ENCODE measurements at regions not wholly inside any gene's neighbourhood (a gene's known extent, or its start where the extent isn't known, plus 50 kb on each side); places are given as distances from the start of the nearest gene placed in this dataset.

DNA sequence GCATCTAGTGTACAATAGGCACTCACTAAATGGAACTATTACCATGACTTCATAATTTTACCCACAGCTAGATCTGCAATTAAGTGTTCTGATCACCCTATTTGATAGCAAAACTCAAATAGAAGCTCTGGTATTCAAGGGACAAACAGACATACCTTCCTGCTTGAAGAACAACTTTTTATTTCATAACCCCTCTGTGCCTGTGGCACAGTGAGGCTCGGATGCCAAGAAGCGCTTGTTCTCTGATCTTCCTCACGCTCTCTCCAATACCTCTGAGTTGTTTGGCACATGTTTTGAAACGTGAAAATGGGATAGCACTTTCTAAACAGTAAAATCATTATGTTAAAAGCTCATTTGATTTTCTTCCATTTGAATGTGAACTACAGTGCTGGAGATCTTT lies 232.0 kb downstream of the KLF5 start:
- TF ChIP-seq, protein P1, sequence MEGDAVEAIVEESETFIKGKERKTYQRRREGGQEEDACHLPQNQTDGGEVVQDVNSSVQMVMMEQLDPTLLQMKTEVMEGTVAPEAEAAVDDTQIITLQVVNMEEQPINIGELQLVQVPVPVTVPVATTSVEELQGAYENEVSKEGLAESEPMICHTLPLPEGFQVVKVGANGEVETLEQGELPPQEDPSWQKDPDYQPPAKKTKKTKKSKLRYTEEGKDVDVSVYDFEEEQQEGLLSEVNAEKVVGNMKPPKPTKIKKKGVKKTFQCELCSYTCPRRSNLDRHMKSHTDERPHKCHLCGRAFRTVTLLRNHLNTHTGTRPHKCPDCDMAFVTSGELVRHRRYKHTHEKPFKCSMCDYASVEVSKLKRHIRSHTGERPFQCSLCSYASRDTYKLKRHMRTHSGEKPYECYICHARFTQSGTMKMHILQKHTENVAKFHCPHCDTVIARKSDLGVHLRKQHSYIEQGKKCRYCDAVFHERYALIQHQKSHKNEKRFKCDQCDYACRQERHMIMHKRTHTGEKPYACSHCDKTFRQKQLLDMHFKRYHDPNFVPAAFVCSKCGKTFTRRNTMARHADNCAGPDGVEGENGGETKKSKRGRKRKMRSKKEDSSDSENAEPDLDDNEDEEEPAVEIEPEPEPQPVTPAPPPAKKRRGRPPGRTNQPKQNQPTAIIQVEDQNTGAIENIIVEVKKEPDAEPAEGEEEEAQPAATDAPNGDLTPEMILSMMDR (IDR thresholded peaks at IDR 0.05; ENCODE audit: insufficient read depth, low read depth, low read length, missing control alignments) = no peak
- H3K4me3 ChIP-seq (ENCODE audit: low read length) = no peak overlapping the region
- DNase-seq (ENCODE audit: low read depth) = peak; percentile 29

DNA sequence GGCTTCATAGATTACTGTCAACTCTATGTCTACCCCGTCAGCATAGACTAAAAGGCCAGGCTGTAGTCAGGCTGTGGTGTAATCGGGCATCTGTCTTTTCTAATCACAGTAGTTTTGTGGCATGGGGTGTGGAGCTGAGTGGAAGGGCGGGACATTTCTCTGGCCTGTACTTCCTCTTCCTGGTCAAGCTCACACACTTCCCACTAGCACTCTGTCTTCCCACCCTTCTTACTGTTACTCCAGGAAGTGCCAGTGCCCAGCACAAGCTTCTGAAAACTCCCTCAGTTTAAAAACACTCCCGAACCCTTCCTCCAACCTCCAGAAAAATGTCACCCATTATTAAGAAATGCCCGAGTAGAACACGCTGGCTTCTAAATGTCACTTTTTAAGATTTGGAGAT lies 229.8 kb downstream of the KLF5 start:
- H3K4me3 ChIP-seq (ENCODE audit: low read length) = no peak overlapping the region
- TF ChIP-seq, protein P1 (IDR thresholded peaks at IDR 0.05; ENCODE audit: insufficient read depth, low read depth, low read length, missing control alignments) = no peak
- DNase-seq (ENCODE audit: low read depth) = peak; percentile 22

DNA sequence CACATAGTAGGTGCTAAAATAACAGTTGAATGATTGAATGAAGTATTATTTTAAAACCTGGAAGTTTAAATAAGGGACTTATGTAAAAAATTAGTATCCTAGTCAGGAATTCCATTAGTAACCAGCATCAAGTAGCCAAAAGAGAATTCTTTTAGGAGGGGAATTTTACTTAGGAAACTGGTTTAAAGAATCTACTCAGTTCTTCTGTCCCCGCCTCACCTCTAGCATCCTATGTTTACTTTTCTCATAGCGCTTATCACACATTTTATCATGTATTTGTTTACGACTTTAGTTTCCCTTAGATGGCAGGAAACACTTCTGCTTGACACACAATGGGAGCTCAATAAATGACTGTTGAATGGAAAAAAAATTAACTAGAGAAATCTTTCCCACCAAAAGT lies 229.0 kb downstream of the KLF5 start:
- no peak overlapping the region for H3K4me3 ChIP-seq (ENCODE audit: low read length)
- DNase-seq (ENCODE audit: low read depth) = no peak
- TF ChIP-seq, protein P1 (IDR thresholded peaks at IDR 0.05; ENCODE audit: insufficient read depth, low read depth, low read length, missing control alignments) = no peak

DNA sequence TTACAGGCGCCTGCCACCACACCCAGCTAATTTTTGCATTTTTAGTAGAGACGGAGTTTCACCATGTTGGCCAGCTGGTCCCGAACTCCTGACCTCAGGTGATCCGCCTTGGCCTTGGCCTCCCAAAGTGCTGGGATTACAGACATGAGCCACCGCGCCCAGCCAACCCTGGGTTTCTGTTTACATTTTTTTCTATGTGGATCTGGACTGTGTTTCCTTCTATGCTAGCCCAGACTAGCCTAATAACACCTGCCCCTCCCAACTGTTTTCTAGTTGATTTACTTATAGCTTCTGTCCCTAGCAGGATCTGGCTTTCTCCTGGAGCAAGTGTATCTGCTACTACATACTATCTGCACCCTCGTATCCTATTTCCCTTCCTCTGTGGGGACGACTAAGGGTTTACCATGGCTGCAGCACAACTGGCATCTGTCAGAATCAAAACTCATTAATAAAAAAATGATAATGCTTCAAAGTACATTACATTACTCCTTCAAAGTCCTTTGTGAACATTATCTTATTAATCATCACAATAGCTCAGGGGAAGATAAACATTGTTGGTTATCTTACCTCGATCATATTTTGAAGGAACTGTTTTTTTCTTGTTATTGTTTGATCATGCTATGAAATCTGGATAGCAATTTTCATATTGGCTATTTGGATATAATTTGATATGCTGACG lies 228.3 kb downstream of the KLF5 start:
- TF ChIP-seq, protein P1 (IDR thresholded peaks at IDR 0.05; ENCODE audit: insufficient read depth, low read depth, low read length, missing control alignments) = no peak
- peak; percentile 93 for DNase-seq (ENCODE audit: low read depth)

DNA sequence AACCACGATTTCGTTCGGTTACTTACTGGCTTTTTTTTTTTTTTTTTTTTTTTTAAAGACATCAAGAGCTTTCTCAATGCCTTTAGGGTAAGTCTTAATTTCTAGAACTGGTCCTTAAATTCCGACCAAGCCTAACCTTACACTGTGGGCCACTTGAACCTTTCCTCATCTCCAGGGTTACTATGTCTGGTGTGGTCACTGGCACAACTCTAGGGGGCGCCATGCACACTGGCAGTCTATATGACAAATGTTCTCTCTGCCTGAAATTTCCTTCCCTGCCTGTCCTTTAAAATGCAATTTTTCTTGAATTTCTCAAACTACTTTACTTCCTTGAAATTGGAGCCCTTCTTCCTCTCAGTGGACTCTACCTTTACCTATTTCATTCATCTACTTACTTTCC lies 227.4 kb downstream of the KLF5 start:
- H3K4me3 ChIP-seq (ENCODE audit: low read length) = no peak overlapping the region
- no peak for DNase-seq (ENCODE audit: low read depth)
- TF ChIP-seq, protein P1 (IDR thresholded peaks at IDR 0.05; ENCODE audit: insufficient read depth, low read depth, low read length, missing control alignments) = peak; percentile 19

More for the DNA sequence above, 228.3 kb downstream of the KLF5 start:
- no peak overlapping the region for H3K4me3 ChIP-seq (ENCODE audit: low read length)

DNA sequence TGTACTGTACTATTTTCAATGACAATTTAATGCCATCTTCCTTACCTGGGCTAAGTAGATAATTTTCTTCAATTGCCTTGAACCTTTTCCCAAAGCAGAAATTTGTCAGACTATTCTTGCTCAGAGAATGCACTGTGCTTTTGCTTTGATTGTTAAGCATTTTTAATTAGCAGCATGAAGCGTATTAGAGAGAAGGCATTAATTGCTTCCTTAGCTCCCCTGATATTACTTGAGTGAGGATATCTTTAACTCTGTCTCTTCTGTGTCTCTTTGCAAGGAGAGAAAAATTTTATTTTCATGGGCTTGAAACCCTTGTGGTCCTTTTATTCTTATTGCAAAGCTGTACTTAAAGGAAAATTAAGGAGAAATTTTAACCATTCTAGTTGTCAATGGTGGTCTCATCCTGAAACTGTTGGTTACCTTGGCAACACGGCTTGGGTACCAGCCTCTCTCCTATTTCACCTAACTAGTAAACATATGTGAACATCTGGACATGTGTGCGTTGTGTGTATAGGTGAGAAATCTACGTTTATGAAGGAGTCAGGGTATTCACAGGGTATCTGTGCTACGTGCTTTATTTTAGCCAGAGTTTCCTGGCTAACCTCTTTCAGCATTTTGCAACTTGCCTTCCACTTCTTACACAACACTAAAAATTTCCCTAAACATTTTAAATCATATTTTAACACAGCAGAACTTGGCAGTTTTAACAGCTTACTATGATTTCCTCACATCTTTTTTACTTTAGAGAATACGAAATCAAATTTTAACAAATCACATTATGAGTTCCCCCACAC lies 225.5 kb downstream of the KLF5 start:
- TF ChIP-seq, protein P1 (IDR thresholded peaks at IDR 0.05; ENCODE audit: insufficient read depth, low read depth, low read length, missing control alignments) = no peak
- DNase-seq (ENCODE audit: low read depth) = no peak
- no peak overlapping the region for H3K4me3 ChIP-seq (ENCODE audit: low read length)
